ENCODE measurements at regions not wholly inside any gene's neighbourhood (a gene's known extent, or its start where the extent isn't known, plus 50 kb on each side); places are given as distances from the start of the nearest gene placed in this dataset.

DNA sequence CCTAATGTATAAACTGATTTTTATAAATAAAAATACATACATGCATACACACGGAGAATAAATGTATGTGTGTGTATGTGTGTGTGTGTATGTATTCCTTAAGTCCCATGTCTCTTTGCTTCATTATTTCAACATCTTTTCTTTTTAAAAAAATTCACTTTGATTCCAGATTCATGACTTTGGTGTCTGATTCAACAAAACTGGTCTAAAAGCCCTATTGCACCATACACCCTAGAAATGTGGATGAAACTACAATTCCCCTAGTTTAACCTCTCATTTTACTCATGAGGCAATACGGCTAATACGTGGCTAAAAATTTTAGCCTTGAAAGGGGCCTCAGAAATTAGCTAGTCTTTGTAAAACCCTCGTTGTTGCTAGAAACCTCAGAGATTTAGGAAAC lies 228.1 kb downstream of the ADAMTS9 start:
- no peak for TF ChIP-seq CTCF (IDR thresholded peaks at IDR 0.05)
- intact Hi-C loops (cut with DNase I, micrococcal nuclease): no loop called here
- DNase-seq: no peak

DNA sequence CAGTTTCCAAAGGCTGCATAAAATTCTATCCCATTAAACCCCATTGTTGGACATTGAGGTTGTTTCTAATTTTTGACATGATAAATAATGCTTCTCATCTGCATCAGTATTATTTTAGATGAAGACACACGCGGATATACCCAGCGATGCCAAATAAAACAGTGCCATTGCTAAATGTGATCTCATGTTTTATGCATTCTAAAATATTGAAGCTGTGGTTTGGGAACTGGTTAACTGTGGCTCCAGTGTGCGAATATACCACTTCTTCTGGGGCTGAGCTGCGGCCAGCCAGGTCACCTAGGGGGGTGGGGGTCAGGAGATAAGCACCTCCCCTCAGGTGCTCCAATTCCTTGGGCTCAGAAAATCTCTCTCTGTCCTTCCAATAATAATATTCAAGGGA lies 230.0 kb downstream of the ADAMTS9 start:
- no peak for TF ChIP-seq CTCF (IDR thresholded peaks at IDR 0.05)
- DNase-seq (no peak), ATAC-seq (no peak)
- H3K36me3 ChIP-seq (ENCODE audit: low read depth): no peaks in the 10 kb centered on the region
- H3K4me1 ChIP-seq (ENCODE audit: low read depth): no peaks in the 10 kb centered on the region
- no peak overlapping the region for H3K4me3 ChIP-seq
- H3K9me3 ChIP-seq: no peaks in the 10 kb centered on the region
- intact Hi-C loops (cut with DNase I, micrococcal nuclease): no loop called here

More for the DNA sequence above, 228.1 kb downstream of the ADAMTS9 start:
- no peaks in the 10 kb centered on the region for H3K4me1 ChIP-seq (ENCODE audit: low read depth)
- H3K36me3 ChIP-seq (ENCODE audit: low read depth): no peaks in the 10 kb centered on the region
- H3K4me3 ChIP-seq: no peak overlapping the region
- no peak for ATAC-seq
- no peaks in the 10 kb centered on the region for H3K9me3 ChIP-seq

DNA sequence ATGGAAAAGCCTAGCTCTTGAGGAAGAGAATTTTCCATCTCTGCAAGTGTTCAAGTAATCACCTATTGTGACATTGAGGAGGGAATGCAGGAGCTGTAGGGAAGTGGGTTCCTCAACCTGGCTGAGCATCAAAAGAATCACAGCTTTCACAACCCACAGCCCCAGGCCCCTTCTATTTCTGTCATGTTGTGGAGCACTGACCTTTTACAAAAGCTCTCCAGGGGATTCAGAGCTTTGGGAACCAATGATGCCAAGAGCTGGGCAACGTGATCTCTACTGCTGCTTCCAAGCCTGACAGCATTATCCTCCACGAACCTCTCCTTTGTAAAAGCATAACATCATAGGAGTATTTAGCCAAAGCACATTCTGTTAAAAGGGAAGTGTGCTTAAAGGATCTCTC lies 231.1 kb downstream of the ADAMTS9 start:
- ATAC-seq: no peak
- Histone ChIP-seq H3K9me3 (no peaks in the 10 kb centered on the region), H3K36me3 (ENCODE audit: low read depth) (no peaks in the 10 kb centered on the region), H3K4me1 (ENCODE audit: low read depth) (no peaks in the 10 kb centered on the region), H3K4me3 (no peak overlapping the region)
- no peak for TF ChIP-seq CTCF (IDR thresholded peaks at IDR 0.05)
- no peak for DNase-seq
- intact Hi-C loops (cut with DNase I, micrococcal nuclease): no loop called here

- DNase-seq (no peak), ATAC-seq (no peak)
- no peaks in the 10 kb centered on the region for H3K36me3 ChIP-seq (ENCODE audit: low read depth)
- no peaks in the 10 kb centered on the region for H3K9me3 ChIP-seq
- H3K4me3 ChIP-seq: no peak overlapping the region
- intact Hi-C loops (cut with DNase I, micrococcal nuclease): no loop called here
- no peak for TF ChIP-seq CTCF (IDR thresholded peaks at IDR 0.05)
- H3K4me1 ChIP-seq (ENCODE audit: low read depth): no peaks in the 10 kb centered on the region
Observed at GRCh38 chr3:64455351-64455750, 230.1 kb upstream of the PRICKLE2 start.

GRCh38 chr3:64454768-64455167 lies 229.5 kb upstream of the PRICKLE2 start:
- intact Hi-C loops (cut with DNase I, micrococcal nuclease): no loop called here
- H3K4me1 ChIP-seq (ENCODE audit: low read depth): no peaks in the 10 kb centered on the region
- no peak overlapping the region for H3K4me3 ChIP-seq
- no peaks in the 10 kb centered on the region for H3K9me3 ChIP-seq
- TF ChIP-seq CTCF (IDR thresholded peaks at IDR 0.05): no peak
- no peak for DNase-seq
- no peaks in the 10 kb centered on the region for H3K36me3 ChIP-seq (ENCODE audit: low read depth)
- ATAC-seq: no peak

- H3K36me3 ChIP-seq (ENCODE audit: low read depth): no peaks in the 10 kb centered on the region
- DNase-seq (no peak), ATAC-seq (no peak)
- no peak overlapping the region for H3K4me3 ChIP-seq
- intact Hi-C loops (cut with DNase I, micrococcal nuclease): no loop called here
- H3K4me1 ChIP-seq (ENCODE audit: low read depth): no peaks in the 10 kb centered on the region
- no peaks in the 10 kb centered on the region for H3K9me3 ChIP-seq
- no peak for TF ChIP-seq CTCF (IDR thresholded peaks at IDR 0.05)
Observed at GRCh38 chr3:64454179-64454578, 228.9 kb upstream of the PRICKLE2 start.

Data from mucosa of descending colon (tissue), 3 donors.